ENCODE measurements at regions not wholly inside any gene's neighbourhood (a gene's known extent, or its start where the extent isn't known, plus 50 kb on each side); places are given as distances from the start of the nearest gene placed in this dataset.

DNA sequence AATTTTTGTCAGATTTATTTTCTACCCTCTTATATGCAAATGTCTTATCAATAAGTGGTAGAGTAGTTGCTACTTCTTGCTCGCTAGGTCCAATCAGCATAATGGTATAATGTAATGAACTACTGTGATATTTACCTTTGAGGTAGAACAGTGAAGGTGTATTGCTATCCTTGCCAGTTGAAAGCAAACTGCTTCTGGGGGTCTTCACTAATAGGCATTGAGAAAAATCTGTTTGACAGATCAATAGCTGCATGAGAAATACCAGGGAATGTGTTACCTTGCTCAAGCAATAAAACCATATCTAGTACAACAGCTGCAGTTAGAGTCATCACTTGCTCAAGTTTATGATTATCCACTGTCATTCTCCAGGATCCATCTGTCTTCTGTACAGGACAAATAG is 50.1 kb upstream of the EFEMP1 start:
- intact Hi-C loops (cut with DNase I), result no loop called here
- H3K9ac ChIP-seq (ENCODE audit: low read depth in 2 of 2, low read length in 2 of 2), result no peak overlapping the region
- no peaks in the 10 kb centered on the region for H3K36me3 ChIP-seq
- TF ChIP-seq, protein P1, sequence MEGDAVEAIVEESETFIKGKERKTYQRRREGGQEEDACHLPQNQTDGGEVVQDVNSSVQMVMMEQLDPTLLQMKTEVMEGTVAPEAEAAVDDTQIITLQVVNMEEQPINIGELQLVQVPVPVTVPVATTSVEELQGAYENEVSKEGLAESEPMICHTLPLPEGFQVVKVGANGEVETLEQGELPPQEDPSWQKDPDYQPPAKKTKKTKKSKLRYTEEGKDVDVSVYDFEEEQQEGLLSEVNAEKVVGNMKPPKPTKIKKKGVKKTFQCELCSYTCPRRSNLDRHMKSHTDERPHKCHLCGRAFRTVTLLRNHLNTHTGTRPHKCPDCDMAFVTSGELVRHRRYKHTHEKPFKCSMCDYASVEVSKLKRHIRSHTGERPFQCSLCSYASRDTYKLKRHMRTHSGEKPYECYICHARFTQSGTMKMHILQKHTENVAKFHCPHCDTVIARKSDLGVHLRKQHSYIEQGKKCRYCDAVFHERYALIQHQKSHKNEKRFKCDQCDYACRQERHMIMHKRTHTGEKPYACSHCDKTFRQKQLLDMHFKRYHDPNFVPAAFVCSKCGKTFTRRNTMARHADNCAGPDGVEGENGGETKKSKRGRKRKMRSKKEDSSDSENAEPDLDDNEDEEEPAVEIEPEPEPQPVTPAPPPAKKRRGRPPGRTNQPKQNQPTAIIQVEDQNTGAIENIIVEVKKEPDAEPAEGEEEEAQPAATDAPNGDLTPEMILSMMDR (IDR thresholded peaks at IDR 0.05), result no peak
- no peaks in the 10 kb centered on the region for H3K4me1 ChIP-seq
- H3K9me3 ChIP-seq, result no peaks in the 10 kb centered on the region
- H3K27me3 ChIP-seq, result no peaks in the 10 kb centered on the region
- no peak overlapping the region for H3K4me3 ChIP-seq
- H3K27ac ChIP-seq, result no peak overlapping the region
- DNase-seq, result no peak

DNA sequence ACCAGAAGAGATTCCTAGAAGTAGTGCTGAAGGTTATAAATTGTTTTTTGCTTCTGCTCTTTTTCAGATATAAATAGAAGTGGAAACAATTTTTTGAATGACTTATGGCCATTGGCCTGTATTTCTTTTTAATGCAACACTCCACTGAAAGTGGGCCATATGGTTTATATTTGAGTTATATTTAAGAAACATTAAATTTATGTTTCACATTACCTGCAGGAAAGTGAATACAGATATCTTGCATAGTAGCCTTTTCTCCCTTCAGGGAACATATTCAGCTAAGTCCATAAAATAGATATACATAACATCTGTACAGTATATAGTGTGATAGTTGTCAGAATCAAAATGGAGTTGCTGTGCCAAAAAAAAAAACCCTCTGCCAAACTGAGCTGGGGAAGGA is 53.1 kb upstream of the EFEMP1 start:
- intact Hi-C loops (cut with DNase I), result no loop called here
- TF ChIP-seq, protein P1 (IDR thresholded peaks at IDR 0.05), result no peak

DNA sequence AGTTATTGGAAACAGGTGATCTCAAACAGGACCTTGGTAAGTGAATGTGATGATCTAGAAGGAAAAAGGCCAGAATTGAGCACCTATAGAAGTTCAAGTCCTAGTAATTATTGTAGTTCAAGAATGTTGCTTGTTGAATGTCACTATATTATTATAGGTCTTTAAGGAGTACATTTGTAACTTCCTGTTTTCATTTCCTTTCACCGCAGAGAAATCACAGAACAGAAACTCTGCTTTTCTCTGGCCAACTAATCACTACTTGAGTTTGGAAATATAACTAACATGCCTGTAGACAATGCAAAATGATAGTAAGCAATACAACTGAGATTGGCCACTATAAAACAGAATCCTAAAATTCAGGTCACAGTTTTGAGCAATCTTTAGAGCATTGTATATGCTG is 61.8 kb upstream of the EFEMP1 start:
- no peak overlapping the region for H3K27ac ChIP-seq
- H3K27me3 ChIP-seq, result no peaks in the 10 kb centered on the region
- H3K9ac ChIP-seq (ENCODE audit: low read depth in 2 of 2, low read length in 2 of 2), result no peak overlapping the region
- TF ChIP-seq, protein P1 (IDR thresholded peaks at IDR 0.05), result no peak
- no peaks in the 10 kb centered on the region for H3K36me3 ChIP-seq
- H3K9me3 ChIP-seq, result no peaks in the 10 kb centered on the region
- H3K4me3 ChIP-seq, result no peak overlapping the region
- intact Hi-C loops (cut with DNase I), result no loop called here
- H3K4me1 ChIP-seq, result no peaks in the 10 kb centered on the region
- no peak for DNase-seq

More for the DNA sequence above, 53.1 kb upstream of the EFEMP1 start:
- Histone ChIP-seq H3K4me3 (no peak overlapping the region), H3K27me3 (no peaks in the 10 kb centered on the region), H3K27ac (no peak overlapping the region), H3K36me3 (no peaks in the 10 kb centered on the region), H3K4me1 (no peaks in the 10 kb centered on the region), H3K9ac (ENCODE audit: low read depth in 2 of 2, low read length in 2 of 2) (no peak overlapping the region), H3K9me3 (no peaks in the 10 kb centered on the region)
- DNase-seq, result no peak

DNA sequence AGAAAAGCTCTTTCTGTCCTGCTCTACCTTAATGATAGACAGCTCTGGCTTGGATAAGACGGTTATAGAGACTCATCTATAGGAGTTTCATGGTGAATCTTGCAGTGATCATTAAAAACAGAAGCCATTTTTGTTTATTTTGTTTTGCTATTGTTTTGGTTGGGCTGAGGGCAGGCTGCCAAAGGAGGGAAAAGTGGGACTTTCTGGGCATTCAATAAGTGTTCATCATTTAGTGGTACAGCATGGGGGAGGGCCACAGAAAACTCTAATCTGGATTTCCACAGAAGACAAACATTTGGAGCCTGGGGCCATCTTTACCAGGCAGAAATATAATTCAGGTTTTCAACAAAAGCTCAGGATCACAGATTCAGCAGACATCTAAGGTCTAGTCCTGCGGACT is 62.4 kb upstream of the EFEMP1 start:
- Histone ChIP-seq H3K27me3 (no peaks in the 10 kb centered on the region), H3K36me3 (no peaks in the 10 kb centered on the region), H3K27ac (no peak overlapping the region), H3K4me3 (no peak overlapping the region), H3K9me3 (no peaks in the 10 kb centered on the region), H3K4me1 (no peaks in the 10 kb centered on the region), H3K9ac (ENCODE audit: low read depth in 2 of 2, low read length in 2 of 2) (no peak overlapping the region)
- intact Hi-C loops (cut with DNase I), result no loop called here
- no peak for DNase-seq
- TF ChIP-seq, protein P1 (IDR thresholded peaks at IDR 0.05), result no peak

DNA sequence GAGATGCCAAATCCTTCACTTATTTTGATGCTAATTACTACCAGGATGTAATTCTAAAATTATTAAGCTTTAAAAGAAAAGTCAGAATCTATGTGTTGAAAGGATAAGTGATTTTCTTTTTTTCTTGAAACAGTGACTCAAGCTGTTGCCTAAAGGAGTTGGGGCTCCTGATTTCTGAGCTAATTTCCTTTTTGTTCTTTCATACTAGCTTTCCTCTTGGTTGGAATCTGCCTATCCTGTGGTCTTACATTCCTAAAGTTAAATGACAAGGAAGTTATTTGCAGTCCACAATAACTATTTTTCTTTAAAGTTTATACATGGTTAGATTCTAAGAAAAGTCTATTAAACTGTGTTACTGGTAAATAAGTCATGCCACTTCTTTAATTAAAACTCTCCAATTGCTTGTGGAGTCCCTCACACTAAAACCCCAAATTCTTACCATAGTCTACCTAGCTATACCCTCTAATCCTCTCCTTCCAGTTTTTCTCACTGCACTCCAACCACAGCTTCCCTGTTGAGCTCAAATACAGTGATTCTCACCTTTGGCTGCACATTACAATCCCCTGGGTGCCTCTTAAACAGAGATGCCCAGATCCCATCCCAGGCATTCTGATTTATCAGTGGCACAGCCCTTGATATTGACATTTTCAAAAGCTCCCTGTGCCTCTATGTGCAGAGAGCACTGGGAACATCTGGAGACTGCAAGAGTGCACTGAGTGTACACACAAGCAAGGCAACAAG is 63.3 kb upstream of the EFEMP1 start:
- no peak overlapping the region for H3K4me3 ChIP-seq
- no peak overlapping the region for H3K9ac ChIP-seq (ENCODE audit: low read depth in 2 of 2, low read length in 2 of 2)
- H3K36me3 ChIP-seq, result no peaks in the 10 kb centered on the region
- no peaks in the 10 kb centered on the region for H3K9me3 ChIP-seq
- TF ChIP-seq, protein P1 (IDR thresholded peaks at IDR 0.05), result no peak
- no peak for DNase-seq
- H3K4me1 ChIP-seq, result no peaks in the 10 kb centered on the region
- H3K27me3 ChIP-seq, result no peaks in the 10 kb centered on the region
- H3K27ac ChIP-seq, result no peak overlapping the region
- intact Hi-C loops (cut with DNase I), result no loop called here

Data from colonic mucosa (tissue), 4 donors.